ENCODE measurements at regions not wholly inside any gene's neighbourhood (a gene's known extent, or its start where the extent isn't known, plus 50 kb on each side); places are given as distances from the start of the nearest gene placed in this dataset.

DNA sequence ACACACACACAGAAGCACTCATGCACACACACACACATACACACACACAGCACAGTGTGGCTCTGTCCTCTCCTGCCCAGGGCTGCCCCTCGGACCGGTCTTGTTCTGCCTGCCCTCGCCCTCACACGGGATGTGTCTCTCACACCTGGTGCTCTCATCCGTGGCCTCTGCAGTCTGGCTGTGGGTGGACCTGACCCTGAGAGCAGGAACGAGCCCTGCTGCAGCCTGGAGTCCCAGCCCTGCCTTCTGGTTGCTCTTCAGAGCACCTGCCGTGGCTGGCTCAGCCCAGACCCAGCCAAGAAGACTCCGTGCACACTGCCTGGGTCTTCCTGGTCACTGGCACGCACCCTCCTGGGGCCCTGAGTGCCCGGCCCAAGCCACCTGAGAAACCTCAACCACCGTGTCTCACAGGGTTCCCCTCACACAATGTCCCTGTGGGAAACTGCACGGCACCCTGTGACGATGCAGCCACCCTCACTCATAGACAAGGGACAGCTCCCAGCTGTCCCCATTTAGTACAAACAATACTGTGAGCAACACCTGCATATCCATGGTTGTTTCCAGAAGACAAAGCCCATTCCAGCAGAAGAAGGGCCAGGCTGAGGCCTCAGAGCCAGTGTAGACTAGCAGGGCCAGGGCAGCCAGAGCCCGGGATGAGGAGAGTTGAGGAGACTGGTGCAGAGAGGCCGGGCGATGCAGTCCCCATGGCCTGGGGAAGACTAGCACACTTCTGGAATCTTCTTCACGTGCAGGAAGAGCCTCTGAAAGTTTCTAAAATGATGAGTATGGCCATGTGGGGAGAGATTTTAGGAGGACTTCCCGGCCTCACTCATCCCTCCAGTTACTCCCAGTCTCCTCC is 234.0 kb downstream of the NPHP4 start:
- Mint-ChIP-seq H3K9me3 (peaks cover 25% of the 10 kb centered on the region), H3K27me3 (ENCODE audit: low read depth) (no peaks in the 10 kb centered on the region), H3K36me3 (ENCODE audit: low read depth) (no peaks in the 10 kb centered on the region), H3K27ac (no peak overlapping the region), H3K4me1 (ENCODE audit: low read depth) (no peaks in the 10 kb centered on the region), H3K4me3 (no peak overlapping the region)

DNA sequence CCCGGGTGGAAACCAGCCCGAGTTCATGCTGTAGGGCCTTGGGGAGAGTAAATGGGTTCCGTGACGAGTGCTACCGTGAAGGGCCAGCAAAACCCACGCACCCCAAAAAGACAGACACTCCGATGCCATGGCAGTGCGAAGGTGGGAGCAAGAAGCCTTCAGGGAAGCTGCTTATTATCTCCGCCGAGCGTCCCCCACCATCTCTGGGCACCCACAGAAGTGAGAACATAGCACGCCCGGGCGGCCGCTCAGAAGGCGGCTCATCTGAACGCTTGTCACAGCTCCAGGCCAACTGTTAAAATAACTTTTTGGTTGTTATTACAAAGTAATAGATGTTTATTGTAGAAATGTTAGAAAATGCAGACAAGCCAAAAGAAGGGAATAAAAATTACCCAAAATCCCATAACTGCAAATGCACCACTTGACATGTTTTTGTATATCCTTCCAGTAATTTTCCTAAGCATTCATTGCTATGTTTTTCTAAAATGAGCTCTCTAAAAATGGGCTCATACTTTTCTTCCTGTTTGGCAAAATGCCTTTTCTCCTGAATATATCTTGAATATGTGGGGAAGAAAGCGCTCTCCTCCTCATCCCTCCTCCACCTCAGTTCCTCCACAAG is 234.9 kb downstream of the NPHP4 start:
- no peak overlapping the region for H3K4me3 Mint-ChIP-seq
- peaks cover 24% of the 10 kb centered on the region for H3K9me3 Mint-ChIP-seq
- no peaks in the 10 kb centered on the region for H3K27me3 Mint-ChIP-seq (ENCODE audit: low read depth)
- H3K36me3 Mint-ChIP-seq (ENCODE audit: low read depth): no peaks in the 10 kb centered on the region
- no peaks in the 10 kb centered on the region for H3K4me1 Mint-ChIP-seq (ENCODE audit: low read depth)
- no peak overlapping the region for H3K27ac Mint-ChIP-seq

DNA sequence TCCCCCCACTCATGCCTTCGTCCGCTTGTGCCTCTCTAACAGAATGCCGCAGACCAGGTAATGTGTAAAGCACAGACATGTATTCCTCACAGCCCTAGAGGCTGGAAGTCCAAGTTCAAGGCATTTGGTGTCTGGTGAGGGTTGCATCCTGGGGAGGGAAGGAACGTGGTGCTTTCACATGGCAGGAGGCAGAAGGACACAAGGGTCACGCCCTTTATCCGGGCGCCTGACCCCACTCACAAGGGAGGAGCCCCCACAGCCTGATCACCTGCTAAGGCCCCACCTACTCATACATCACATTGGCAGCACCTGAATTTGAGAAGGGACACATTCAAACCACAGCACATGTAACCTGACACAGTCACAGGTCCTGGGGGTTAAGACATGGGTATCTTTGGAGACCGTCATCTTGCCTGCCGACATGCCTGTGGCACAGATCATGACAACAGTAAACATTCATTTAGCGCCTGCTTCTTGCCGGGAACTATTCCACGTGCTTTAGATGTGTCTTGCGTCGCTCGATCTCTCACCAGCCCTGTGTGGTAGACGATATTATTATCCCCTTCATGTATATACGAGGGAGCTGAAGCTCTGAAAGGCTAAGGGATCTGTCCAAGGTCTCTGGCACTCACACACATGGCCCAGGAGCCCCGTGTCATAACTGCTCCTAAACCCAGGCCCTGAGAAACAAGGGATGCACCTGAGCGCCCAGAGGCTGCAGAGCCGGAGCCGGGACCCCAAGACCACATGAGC is 235.6 kb downstream of the NPHP4 start:
- H3K27me3 Mint-ChIP-seq (ENCODE audit: low read depth): no peaks in the 10 kb centered on the region
- H3K4me1 Mint-ChIP-seq (ENCODE audit: low read depth): no peaks in the 10 kb centered on the region
- no peaks in the 10 kb centered on the region for H3K36me3 Mint-ChIP-seq (ENCODE audit: low read depth)
- H3K9me3 Mint-ChIP-seq: peaks cover 17% of the 10 kb centered on the region
- H3K27ac Mint-ChIP-seq: no peak overlapping the region
- H3K4me3 Mint-ChIP-seq: no peak overlapping the region

DNA sequence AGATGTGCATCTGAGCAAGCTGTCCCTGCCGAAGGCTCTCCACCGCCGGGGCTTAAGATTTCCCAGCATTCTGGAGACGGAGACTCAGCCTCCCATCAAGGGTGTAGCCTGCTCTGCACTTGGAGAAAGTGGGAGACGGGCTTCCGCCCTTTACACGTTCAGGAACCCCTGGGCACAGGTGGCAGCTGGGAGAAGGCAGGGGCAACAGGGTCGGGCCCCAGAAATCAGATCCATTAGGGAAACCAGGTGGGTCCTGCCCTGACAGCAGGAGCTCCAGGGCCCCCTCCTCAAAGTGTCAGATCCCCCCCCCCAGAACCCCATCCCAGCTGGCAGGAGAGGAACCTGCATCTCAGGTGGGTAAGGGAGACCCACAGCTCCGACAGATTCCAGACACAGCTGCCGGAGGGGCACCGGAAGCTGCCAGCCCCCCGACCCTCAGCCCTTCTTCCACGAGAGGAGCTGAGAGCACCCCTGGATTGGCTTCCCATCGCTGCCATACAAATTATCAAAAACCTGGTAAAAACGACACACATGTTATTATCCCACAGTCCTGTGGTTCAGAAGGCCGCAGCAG is 236.6 kb downstream of the NPHP4 start:
- Mint-ChIP-seq H3K36me3 (ENCODE audit: low read depth) (no peaks in the 10 kb centered on the region), H3K4me3 (no peak overlapping the region), H3K27me3 (ENCODE audit: low read depth) (no peaks in the 10 kb centered on the region), H3K4me1 (ENCODE audit: low read depth) (no peaks in the 10 kb centered on the region), H3K27ac (no peak overlapping the region), H3K9me3 (peaks cover 11% of the 10 kb centered on the region)

DNA sequence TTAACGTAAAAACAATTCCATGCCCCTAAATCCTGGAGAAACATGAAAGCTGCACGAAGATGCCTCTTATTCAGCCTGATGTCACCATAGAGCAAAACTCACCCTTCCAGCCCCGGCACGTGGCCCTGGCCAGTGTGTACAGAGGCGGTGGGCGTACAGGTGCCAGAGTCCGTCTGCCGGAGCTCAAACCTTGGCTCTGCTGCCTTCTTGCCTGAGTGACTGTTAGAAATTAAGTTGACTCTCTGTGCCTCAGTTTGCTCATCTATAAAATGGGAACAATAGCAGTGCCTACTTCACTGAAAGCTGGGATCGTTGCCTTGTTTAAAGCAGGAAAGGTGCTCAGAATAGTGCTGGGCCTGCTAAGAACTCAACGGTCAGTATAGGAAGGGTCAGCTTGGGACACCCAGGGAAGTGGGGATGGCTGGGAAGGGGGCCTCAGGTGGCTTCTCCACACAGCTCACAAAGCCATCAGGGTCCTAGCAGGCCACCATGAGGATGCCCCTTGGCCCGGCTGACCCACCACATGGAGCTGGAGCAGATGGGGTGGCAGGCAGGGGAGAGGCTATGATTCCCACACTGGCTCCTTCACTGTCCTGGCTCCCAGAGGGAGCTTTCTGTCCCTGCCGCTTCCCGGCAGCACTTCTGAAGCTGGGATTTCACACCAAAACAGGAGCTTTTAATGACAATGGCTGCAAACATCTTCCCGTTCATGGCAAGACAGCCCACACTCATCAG is 237.2 kb downstream of the NPHP4 start:
- Mint-ChIP-seq H3K36me3 (ENCODE audit: low read depth) (no peaks in the 10 kb centered on the region), H3K27ac (no peak overlapping the region), H3K27me3 (ENCODE audit: low read depth) (no peaks in the 10 kb centered on the region), H3K9me3 (peaks cover 4% of the 10 kb centered on the region), H3K4me3 (no peak overlapping the region), H3K4me1 (ENCODE audit: low read depth) (no peaks in the 10 kb centered on the region)

DNA sequence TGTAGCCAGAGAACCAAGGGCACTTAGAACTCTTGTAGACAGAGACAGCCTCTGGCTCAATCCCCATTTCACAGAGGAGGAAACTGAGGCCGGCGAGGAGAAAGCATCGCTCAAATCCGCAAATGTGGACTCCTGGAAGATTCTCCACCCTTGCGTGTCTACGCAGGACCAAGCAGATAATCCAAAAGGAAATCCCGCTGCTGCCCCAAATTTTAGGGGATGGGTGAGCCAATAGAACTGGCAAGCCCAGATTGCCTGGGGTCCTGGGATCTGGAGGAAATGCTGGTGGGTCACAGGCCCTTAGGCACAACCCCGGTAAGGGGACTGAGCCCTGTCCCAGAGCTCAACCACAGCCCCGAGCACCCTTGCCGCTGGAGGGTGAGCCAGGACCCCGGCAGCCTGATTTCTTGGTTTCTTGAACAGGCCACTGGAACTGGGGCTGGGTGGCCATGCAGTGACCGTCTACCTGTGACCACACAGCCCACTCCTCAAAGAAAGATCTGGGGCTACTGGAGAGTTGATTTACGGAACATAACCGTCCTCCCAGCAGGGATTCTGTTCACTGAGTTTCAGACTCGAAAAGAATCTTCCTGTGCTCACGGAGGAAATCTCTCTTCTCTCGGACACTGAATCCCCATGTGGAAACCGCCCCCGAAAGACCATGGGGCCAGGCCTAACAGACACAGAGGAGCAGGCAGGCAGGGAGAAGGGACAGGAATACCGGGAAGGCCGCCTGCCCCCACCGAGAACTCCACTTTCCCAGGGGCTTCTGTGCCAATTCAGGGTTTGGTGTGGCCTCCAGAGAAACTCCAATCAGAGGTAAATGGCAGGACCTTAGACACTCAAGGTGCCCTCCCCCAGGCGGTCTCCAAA is 238.4 kb downstream of the NPHP4 start:
- H3K9me3 Mint-ChIP-seq: no peaks in the 10 kb centered on the region
- no peaks in the 10 kb centered on the region for H3K36me3 Mint-ChIP-seq (ENCODE audit: low read depth)
- H3K27me3 Mint-ChIP-seq (ENCODE audit: low read depth): no peaks in the 10 kb centered on the region
- H3K4me3 Mint-ChIP-seq: no peak overlapping the region
- no peaks in the 10 kb centered on the region for H3K4me1 Mint-ChIP-seq (ENCODE audit: low read depth)
- no peak overlapping the region for H3K27ac Mint-ChIP-seq

DNA sequence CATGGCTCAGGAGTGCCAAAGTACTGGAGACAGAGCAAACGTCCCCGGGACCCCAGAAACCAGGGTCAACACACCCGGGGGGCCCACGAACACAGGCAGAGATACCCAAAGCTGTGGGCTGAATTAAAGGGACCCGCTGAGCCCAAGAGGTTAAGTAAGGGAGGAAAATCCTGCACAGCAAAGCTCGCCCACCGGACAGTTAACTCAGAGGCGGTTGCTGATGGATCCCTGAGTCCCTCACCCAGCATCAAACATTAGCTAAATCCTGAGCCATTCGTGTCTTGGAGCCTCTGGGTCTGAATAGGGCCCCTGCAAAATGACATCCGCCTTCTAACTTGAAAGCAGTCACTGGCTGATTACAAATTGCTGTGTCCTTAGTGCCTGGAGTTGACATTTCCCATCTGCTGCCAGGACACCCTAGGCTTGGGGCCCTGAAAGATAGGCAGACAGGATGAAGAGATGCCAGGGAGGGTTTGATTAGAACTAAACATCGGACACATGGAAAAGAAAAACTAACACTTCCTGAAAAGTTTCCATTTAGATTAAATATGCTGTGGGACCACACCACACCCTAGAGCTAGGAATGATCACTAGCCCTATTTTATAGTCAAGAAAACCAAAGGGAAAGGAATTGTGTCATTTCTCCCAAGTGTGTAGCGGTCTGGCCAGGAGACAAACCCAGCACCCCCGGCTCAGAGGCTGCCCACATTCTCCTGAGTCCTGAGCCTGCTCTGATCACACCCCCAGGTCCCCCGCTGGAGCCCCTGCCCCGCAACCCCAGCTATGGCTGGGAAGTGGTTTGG is 239.3 kb downstream of the NPHP4 start:
- Mint-ChIP-seq H3K36me3 (ENCODE audit: low read depth) (no peaks in the 10 kb centered on the region), H3K9me3 (no peaks in the 10 kb centered on the region), H3K27me3 (ENCODE audit: low read depth) (no peaks in the 10 kb centered on the region), H3K4me3 (no peak overlapping the region), H3K27ac (no peak overlapping the region), H3K4me1 (ENCODE audit: low read depth) (no peaks in the 10 kb centered on the region)

DNA sequence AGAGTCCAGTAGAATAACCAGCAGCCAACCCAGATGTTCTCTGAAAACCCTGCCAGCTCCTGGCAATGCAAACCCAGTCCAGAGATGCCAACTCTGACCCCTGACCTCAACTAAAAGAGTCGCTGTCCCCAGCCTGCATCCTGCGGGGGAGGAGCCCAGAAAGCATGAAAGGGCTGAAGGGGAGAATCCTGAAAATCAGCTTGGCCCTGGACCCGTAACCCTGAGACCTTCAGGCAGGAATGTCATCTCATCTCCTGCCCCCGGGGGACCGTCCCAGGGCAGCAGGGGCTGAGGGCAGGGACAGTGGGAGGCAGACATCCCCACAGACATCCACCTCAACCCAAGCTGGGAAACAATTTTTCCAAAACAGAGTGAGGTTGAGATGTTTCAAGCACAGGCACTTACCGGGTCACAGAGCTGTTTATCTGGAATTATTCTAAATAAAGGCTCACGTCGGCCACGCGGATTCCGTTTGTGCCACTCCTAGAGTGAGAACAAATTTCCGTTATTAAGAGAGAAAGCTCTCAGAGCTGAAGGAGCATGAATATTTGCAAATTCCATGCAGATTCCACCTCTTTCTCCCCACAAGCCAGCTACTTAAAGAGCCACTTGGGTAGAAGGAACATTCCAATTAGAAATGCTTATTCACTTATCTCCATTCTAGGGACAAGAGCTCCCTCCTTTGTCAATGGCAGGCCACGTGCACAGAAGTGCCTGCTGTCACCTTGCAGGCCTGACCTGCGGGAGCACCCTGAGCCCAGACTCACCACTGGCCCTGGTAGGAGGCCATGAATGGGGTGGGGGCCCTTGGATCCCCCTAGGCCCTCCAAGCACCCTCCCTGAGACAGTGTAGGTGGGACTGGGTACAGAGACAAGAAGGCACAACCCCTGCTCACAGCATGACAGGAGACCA is 240.1 kb downstream of the NPHP4 start:
- no peak overlapping the region for H3K27ac Mint-ChIP-seq
- no peaks in the 10 kb centered on the region for H3K4me1 Mint-ChIP-seq (ENCODE audit: low read depth)
- no peaks in the 10 kb centered on the region for H3K36me3 Mint-ChIP-seq (ENCODE audit: low read depth)
- no peak overlapping the region for H3K4me3 Mint-ChIP-seq
- H3K9me3 Mint-ChIP-seq: no peaks in the 10 kb centered on the region
- no peaks in the 10 kb centered on the region for H3K27me3 Mint-ChIP-seq (ENCODE audit: low read depth)

DNA sequence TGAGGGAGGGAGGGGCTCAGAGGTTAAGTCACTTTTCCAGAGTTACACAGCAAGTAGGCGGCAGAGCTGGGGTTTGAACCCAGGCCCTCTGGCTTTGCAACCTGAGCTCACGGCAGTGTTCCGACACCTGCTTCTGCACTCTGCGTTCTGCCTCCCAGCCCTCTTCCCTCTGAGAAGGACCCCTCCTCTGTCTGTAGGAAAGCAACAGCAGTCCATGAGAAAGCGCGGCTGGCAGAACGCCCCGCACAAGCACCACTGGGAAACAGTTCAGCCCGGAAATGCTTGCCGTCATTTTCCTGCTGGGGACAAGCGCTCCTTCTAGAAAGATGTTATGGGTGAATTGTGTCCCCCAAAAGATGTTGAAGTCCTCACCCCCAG is 241.1 kb downstream of the NPHP4 start:
- H3K9me3 Mint-ChIP-seq: no peaks in the 10 kb centered on the region

DNA sequence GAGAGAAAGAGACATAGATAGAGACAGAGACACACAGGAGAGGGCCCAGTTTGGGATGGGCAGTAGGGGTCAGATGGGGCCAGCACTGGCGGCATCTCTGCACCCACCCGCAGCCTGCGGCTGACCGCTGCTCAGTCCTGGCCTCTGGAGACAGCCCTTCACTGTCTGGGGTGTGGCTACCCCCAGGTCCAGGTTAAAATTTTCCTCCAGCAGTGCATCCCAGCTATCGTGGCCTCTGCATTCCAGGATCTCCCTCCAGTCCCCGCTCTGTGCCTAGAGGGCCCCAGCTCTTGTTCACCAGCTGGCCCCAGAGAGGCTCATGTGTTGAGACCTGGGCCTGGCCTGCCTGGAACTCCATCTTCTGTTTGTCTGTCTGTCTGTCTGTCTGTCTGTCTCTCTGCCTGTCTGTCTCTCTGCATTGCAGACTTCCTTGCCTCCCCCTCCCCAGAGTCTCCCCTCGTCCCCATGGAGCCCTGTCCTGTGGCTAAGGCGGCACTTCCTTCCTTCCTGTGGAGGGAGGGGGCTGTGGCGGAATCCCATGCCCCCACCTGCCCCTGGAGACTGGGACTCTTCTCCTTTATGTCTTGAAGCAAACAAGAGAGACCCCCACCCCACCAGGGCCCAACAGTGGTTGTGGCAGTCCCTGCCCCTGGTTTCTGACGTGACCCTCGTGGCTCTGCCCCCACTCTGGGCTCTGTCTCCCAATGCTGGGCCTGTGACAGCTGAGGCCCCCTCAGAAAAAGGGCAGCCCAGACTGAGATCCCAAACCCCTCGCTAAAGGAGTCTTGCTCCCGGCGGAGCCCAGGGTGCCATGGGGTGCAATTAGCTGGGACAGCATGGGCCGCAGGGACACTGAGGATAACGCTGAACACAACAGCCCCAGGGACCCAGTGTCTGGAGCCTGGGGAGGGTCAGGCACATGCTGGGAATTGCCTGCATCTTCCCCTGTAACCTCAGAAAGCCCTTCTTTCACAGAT is 241.8 kb downstream of the NPHP4 start:
- Mint-ChIP-seq H3K4me3 (no peak overlapping the region), H3K9me3 (no peaks in the 10 kb centered on the region), H3K27me3 (ENCODE audit: low read depth) (no peaks in the 10 kb centered on the region), H3K4me1 (ENCODE audit: low read depth) (no peaks in the 10 kb centered on the region), H3K36me3 (ENCODE audit: low read depth) (no peaks in the 10 kb centered on the region), H3K27ac (no peak overlapping the region)

More for the DNA sequence above, 241.1 kb downstream of the NPHP4 start:
- no peak overlapping the region for H3K4me3 Mint-ChIP-seq
- no peaks in the 10 kb centered on the region for H3K4me1 Mint-ChIP-seq (ENCODE audit: low read depth)
- no peaks in the 10 kb centered on the region for H3K27me3 Mint-ChIP-seq (ENCODE audit: low read depth)
- H3K27ac Mint-ChIP-seq: no peak overlapping the region
- no peaks in the 10 kb centered on the region for H3K36me3 Mint-ChIP-seq (ENCODE audit: low read depth)

Measured in T-helper 1 cell treated with Interleukin-12 subunit alpha and Interleukin-12 subunit beta and Interleukin-4 antibody, amounts not matched to agents 30 μg/mL and 1 μg/mL, for 36 hours (primary cell).